ENCODE measurements at regions not wholly inside any gene's neighbourhood (a gene's known extent, or its start where the extent isn't known, plus 50 kb on each side); places are given as distances from the start of the nearest gene placed in this dataset.

DNA sequence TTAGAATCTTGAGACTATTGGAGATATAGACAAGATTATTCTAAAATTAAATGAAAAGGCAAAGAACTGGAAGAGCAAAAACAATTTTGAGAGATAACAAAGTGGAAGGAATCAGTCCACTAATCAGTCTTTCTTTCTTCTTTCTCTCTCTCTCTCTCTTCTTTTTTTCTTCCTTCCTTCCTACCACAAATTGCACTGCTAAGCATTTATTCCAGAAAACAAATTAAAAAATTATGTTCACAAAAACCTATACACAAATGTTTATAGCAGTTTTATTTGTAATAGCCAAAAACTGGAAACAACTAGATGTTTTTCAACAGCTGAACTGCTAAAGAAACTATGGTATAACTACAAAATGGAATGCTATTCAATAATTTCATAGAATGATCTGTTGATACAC, 291.9 kb upstream of the FTMT start:
- no peaks in the 10 kb centered on the region for H3K9me3 ChIP-seq (ENCODE audit: insufficient read depth, low read length)
- H3K4me3 ChIP-seq (ENCODE audit: insufficient read depth, low read length, poor library complexity, severe bottlenecking): no peak overlapping the region
- no peak for TF ChIP-seq EZH2phosphoT487 (conservative IDR thresholded peaks at IDR 0.05; ENCODE audit: low read length)
- TF ChIP-seq, protein P1, sequence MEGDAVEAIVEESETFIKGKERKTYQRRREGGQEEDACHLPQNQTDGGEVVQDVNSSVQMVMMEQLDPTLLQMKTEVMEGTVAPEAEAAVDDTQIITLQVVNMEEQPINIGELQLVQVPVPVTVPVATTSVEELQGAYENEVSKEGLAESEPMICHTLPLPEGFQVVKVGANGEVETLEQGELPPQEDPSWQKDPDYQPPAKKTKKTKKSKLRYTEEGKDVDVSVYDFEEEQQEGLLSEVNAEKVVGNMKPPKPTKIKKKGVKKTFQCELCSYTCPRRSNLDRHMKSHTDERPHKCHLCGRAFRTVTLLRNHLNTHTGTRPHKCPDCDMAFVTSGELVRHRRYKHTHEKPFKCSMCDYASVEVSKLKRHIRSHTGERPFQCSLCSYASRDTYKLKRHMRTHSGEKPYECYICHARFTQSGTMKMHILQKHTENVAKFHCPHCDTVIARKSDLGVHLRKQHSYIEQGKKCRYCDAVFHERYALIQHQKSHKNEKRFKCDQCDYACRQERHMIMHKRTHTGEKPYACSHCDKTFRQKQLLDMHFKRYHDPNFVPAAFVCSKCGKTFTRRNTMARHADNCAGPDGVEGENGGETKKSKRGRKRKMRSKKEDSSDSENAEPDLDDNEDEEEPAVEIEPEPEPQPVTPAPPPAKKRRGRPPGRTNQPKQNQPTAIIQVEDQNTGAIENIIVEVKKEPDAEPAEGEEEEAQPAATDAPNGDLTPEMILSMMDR (IDR thresholded peaks at IDR 0.05; ENCODE audit: insufficient read depth, low read length, poor library complexity, severe bottlenecking): no peak
- no peaks in the 10 kb centered on the region for H3K79me2 ChIP-seq (ENCODE audit: insufficient read depth, low read length)
- H2AFZ ChIP-seq (ENCODE audit: low read depth, low read length, severe bottlenecking): no peak overlapping the region
- no peaks in the 10 kb centered on the region for H3K36me3 ChIP-seq (ENCODE audit: low read length)
- H3K9me2 ChIP-seq (replicated peaks; ENCODE audit: insufficient read depth, low read length): no peaks in the 10 kb centered on the region
- H3K9ac ChIP-seq (ENCODE audit: low read length): no peak overlapping the region
- H4K20me1 ChIP-seq (ENCODE audit: low read depth, low read length): no peaks in the 10 kb centered on the region
- no peaks in the 10 kb centered on the region for H3F3A ChIP-seq (ENCODE audit: insufficient read depth)
- H3K4me2 ChIP-seq (ENCODE audit: low read depth, low read length, poor library complexity, severe bottlenecking): no peak overlapping the region
- H3K27ac ChIP-seq (ENCODE audit: low read depth, low read length): no peak overlapping the region
- H3K27me3 ChIP-seq (ENCODE audit: low read length): no peaks in the 10 kb centered on the region

DNA sequence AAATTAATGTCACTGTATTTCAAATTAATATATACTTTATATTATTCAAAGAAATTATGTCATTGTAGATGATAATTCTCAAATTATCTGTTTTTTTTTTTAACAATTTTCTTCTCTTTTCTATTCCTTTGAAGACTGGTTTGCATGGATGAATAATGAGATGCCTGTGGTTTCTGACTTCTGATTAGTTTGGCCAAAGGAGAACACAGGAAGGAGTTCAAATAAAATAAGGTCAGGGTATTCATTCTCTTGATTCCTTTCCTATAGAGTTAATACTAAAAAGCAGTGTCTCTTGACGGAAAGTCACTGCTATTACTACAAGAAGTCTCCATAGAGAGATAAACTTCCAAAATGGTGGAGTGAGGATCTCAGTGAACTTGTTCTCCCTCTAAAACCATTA, 279.6 kb upstream of the FTMT start:
- no peaks in the 10 kb centered on the region for H3K36me3 ChIP-seq (ENCODE audit: low read length)
- no peak overlapping the region for H3K4me2 ChIP-seq (ENCODE audit: low read depth, low read length, poor library complexity, severe bottlenecking)
- H3F3A ChIP-seq (ENCODE audit: insufficient read depth): no peaks in the 10 kb centered on the region
- H3K4me3 ChIP-seq (ENCODE audit: insufficient read depth, low read length, poor library complexity, severe bottlenecking): no peak overlapping the region
- TF ChIP-seq, protein P1 (IDR thresholded peaks at IDR 0.05; ENCODE audit: insufficient read depth, low read length, poor library complexity, severe bottlenecking): no peak
- no peak for TF ChIP-seq EZH2phosphoT487 (conservative IDR thresholded peaks at IDR 0.05; ENCODE audit: low read length)
- H3K27ac ChIP-seq (ENCODE audit: low read depth, low read length): no peak overlapping the region
- H3K9me3 ChIP-seq (ENCODE audit: insufficient read depth, low read length): no peaks in the 10 kb centered on the region
- H3K9ac ChIP-seq (ENCODE audit: low read length): no peak overlapping the region
- no peaks in the 10 kb centered on the region for H4K20me1 ChIP-seq (ENCODE audit: low read depth, low read length)
- H3K79me2 ChIP-seq (ENCODE audit: insufficient read depth, low read length): no peaks in the 10 kb centered on the region
- no peak overlapping the region for H2AFZ ChIP-seq (ENCODE audit: low read depth, low read length, severe bottlenecking)
- no peaks in the 10 kb centered on the region for H3K27me3 ChIP-seq (ENCODE audit: low read length)
- no peaks in the 10 kb centered on the region for H3K9me2 ChIP-seq (replicated peaks; ENCODE audit: insufficient read depth, low read length)

DNA sequence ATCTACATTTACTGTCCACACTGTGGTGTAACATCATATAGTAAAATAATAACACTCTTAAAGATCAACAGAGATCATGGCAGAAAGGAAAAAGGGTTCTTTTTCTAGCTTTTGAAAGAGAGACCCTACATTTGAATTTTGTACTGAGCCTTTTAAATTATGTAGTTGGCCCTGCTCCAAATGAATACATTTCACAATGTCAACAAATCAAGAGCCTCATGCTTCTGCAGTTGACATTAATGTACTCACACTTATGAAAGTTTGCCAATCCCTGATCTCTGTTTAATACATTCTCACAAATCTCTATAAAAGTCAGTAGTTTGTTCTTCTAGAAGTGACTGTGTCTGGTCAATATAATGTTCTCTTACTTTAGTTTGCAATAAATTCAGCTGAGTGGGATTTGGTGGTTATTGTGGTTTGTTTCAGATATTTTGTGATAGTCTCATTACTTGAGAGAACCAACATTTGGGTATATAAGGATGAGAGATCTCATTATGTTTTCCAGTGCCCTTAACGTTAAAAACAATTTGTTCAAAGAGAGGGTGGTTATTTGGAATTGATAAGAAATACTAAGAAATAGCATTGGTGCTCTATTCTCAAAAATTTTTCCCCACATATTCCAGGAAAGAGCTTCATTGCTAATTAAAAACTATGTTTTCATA, 277.8 kb upstream of the FTMT start:
- H4K20me1 ChIP-seq (ENCODE audit: low read depth, low read length): no peaks in the 10 kb centered on the region
- no peak overlapping the region for H3K27ac ChIP-seq (ENCODE audit: low read depth, low read length)
- H2AFZ ChIP-seq (ENCODE audit: low read depth, low read length, severe bottlenecking): no peak overlapping the region
- no peaks in the 10 kb centered on the region for H3F3A ChIP-seq (ENCODE audit: insufficient read depth)
- H3K9ac ChIP-seq (ENCODE audit: low read length): no peak overlapping the region
- no peaks in the 10 kb centered on the region for H3K9me2 ChIP-seq (replicated peaks; ENCODE audit: insufficient read depth, low read length)
- no peaks in the 10 kb centered on the region for H3K27me3 ChIP-seq (ENCODE audit: low read length)
- H3K36me3 ChIP-seq (ENCODE audit: low read length): no peaks in the 10 kb centered on the region
- no peak overlapping the region for H3K4me2 ChIP-seq (ENCODE audit: low read depth, low read length, poor library complexity, severe bottlenecking)
- no peaks in the 10 kb centered on the region for H3K9me3 ChIP-seq (ENCODE audit: insufficient read depth, low read length)
- no peaks in the 10 kb centered on the region for H3K79me2 ChIP-seq (ENCODE audit: insufficient read depth, low read length)
- H3K4me3 ChIP-seq (ENCODE audit: insufficient read depth, low read length, poor library complexity, severe bottlenecking): no peak overlapping the region
- TF ChIP-seq, protein P1 (IDR thresholded peaks at IDR 0.05; ENCODE audit: insufficient read depth, low read length, poor library complexity, severe bottlenecking): no peak
- no peak for TF ChIP-seq EZH2phosphoT487 (conservative IDR thresholded peaks at IDR 0.05; ENCODE audit: low read length)

Data from SU-DHL-6 (cell line).